Activated CD4-positive, alpha-beta T cell treated with anti-CD3 and anti-CD28 coated beads, Interleukin-2, amount 50 U/mL, for 48 hours (primary cell): ENCODE measurements at regions not wholly inside any gene's neighbourhood (a gene's known extent, or its start where the extent isn't known, plus 50 kb on each side); places are given as distances from the start of the nearest gene placed in this dataset.

Experiments
- DNase-seq, 2 experiments: peaks; one replicate each; pipeline ENCODE4 v3.0.0-alpha.2; 2020

GRCh38 chr3:182370949-182371348, 422.4 kb upstream of the ATP11B start:
- DNase-seq = no peak

GRCh38 chr3:182375916-182376315, 417.4 kb upstream of the ATP11B start:
- no peak for DNase-seq

- no peak for DNase-seq
Observed at GRCh38 chr3:182382112-182382857, 411.0 kb upstream of the ATP11B start.

- DNase-seq = no peak
Observed at GRCh38 chr3:182384221-182384620, 409.1 kb upstream of the ATP11B start.

GRCh38 chr3:182385356-182385755, 407.9 kb upstream of the ATP11B start:
- DNase-seq = no peak

GRCh38 chr3:182388506-182388905, 404.8 kb upstream of the ATP11B start:
- DNase-seq = no peak

- no peak for DNase-seq
Observed at GRCh38 chr3:182389071-182389815, 404.1 kb upstream of the ATP11B start.

- DNase-seq = no peak
Observed at GRCh38 chr3:182390421-182390820, 402.9 kb upstream of the ATP11B start.

GRCh38 chr3:182392182-182392937, 400.9 kb upstream of the ATP11B start:
- DNase-seq = no peak

- no peak for DNase-seq
Observed at GRCh38 chr3:182393151-182393550, 400.2 kb upstream of the ATP11B start.

GRCh38 chr3:182393830-182394367, 399.4 kb upstream of the ATP11B start:
- DNase-seq = no peak

- DNase-seq = no peak
Observed at GRCh38 chr3:182397164-182397563, 396.1 kb upstream of the ATP11B start.

- no peak for DNase-seq
Observed at GRCh38 chr3:182399978-182400737, 393.1 kb upstream of the ATP11B start.

GRCh38 chr3:182400838-182401237, 392.5 kb upstream of the ATP11B start:
- no peak for DNase-seq

- no peak for DNase-seq
Observed at GRCh38 chr3:182404031-182404430, 389.3 kb upstream of the ATP11B start.

GRCh38 chr3:182405759-182406158, 387.5 kb upstream of the ATP11B start:
- no peak for DNase-seq

- no peak for DNase-seq
Observed at GRCh38 chr3:182406786-182407185, 386.5 kb upstream of the ATP11B start.

- no peak for DNase-seq
Observed at GRCh38 chr3:182410051-182410450, 383.3 kb upstream of the ATP11B start.

- DNase-seq = no peak
Observed at GRCh38 chr3:182412066-182412465, 381.2 kb upstream of the ATP11B start.

- no peak for DNase-seq
Observed at GRCh38 chr3:182413061-182413460, 380.2 kb upstream of the ATP11B start.

- DNase-seq = no peak
Observed at GRCh38 chr3:182413682-182414081, 379.6 kb upstream of the ATP11B start.

GRCh38 chr3:182414586-182414985, 378.7 kb upstream of the ATP11B start:
- no peak for DNase-seq

- DNase-seq = no peak
Observed at GRCh38 chr3:182420741-182421140, 372.6 kb upstream of the ATP11B start.
